ENCODE measurements at regions not wholly inside any gene's neighbourhood (a gene's known extent, or its start where the extent isn't known, plus 50 kb on each side); places are given as distances from the start of the nearest gene placed in this dataset.

DNA sequence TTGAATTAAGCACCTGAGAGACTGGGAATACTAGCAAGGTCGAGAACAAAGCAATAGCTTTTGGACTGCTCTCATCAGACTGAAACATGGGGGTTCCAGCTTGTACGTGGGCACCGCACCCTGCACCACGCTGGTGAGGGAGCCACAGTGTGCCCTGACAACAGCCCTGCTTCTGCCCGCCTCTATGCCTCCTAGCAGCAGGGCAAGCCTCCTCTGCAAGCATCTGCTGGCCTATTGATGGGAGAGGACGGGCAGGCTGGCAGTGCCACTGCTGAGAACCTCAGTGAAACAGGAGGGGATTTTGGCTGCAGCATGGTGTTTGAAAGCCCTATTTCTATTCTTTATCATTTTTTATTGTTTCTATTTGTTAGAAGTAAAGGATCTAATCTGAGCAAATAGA lies 146.1 kb upstream of the OTOS start:
- H3K27ac ChIP-seq = no peak overlapping the region
- TF ChIP-seq, protein P1, sequence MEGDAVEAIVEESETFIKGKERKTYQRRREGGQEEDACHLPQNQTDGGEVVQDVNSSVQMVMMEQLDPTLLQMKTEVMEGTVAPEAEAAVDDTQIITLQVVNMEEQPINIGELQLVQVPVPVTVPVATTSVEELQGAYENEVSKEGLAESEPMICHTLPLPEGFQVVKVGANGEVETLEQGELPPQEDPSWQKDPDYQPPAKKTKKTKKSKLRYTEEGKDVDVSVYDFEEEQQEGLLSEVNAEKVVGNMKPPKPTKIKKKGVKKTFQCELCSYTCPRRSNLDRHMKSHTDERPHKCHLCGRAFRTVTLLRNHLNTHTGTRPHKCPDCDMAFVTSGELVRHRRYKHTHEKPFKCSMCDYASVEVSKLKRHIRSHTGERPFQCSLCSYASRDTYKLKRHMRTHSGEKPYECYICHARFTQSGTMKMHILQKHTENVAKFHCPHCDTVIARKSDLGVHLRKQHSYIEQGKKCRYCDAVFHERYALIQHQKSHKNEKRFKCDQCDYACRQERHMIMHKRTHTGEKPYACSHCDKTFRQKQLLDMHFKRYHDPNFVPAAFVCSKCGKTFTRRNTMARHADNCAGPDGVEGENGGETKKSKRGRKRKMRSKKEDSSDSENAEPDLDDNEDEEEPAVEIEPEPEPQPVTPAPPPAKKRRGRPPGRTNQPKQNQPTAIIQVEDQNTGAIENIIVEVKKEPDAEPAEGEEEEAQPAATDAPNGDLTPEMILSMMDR (conservative IDR thresholded peaks at IDR 0.05) = no peak

DNA sequence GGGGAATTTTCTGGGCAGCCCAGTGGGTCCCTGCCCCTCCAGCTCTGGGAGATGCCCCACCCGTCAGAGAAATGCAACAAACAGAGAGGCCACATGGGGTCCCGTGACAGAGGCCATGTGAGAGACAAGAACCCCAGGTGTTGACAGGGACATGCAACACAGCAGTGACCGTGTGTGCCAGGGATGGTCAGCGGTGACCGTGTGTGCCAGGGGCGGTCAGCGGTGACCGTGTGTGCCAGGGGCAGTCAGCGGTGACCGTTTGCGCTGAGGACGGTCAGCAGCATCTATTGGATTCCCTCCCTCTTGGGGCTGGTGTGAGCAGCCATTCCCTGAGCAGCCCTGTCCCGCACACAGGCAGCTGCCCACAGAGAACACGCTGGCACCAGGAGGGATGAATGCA lies 146.6 kb upstream of the OTOS start:
- no peak overlapping the region for H3K27ac ChIP-seq
- TF ChIP-seq, protein P1 (conservative IDR thresholded peaks at IDR 0.05) = no peak

DNA sequence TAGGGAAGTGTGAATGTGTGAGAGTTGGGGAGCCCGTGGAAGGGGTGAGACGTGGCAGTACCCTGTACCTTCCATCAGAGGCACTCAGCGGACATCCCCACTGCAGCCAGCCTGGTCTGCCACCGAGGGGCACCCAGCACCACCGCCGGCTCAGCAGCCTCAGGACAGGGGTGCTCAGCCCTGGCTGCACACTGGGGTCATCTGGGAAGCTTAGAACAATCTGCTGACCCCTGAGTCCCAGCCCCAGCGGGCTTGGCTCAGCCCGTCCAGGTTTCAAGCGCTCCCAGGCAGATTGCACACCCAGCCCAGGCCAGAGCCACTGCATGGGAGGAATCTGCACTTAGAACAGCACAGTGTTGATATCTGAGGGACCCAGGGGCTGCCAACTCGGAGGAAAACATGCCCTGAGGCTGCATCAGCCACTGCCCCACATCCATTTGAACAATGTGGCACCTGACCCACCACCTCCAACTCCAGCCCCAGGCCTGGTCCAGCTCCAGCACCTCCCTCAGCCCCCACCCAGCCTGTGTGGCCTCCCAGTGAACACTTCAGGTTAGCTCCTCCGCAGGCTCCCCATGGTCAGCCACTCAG lies 147.1 kb upstream of the OTOS start:
- TF ChIP-seq, protein P1 (conservative IDR thresholded peaks at IDR 0.05) = no peak
- no peak overlapping the region for H3K27ac ChIP-seq

DNA sequence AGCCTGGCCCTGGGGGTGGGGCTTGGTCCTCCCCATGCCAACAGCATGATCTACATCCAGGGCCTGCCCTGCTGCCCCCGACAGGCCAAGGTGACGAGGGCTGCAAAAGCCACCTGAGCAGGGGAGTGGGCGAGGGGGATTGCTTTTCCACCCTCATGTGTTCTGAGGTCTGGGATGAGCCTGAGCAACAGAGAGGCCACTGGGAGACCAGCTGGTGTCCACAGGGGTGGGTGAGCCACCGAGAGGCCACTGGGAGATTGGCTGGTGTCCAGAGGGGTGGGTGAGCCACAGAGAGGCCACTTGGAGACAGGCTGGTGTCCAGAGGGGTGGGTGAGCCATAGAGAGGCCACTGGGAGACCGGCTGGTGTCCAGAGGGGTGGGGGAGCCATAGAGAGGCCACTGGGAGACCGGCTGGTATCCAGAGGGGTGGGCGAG lies 147.4 kb upstream of the GPC1 start:
- TF ChIP-seq, protein P1 (conservative IDR thresholded peaks at IDR 0.05) = no peak
- H3K27ac ChIP-seq = no peak overlapping the region

DNA sequence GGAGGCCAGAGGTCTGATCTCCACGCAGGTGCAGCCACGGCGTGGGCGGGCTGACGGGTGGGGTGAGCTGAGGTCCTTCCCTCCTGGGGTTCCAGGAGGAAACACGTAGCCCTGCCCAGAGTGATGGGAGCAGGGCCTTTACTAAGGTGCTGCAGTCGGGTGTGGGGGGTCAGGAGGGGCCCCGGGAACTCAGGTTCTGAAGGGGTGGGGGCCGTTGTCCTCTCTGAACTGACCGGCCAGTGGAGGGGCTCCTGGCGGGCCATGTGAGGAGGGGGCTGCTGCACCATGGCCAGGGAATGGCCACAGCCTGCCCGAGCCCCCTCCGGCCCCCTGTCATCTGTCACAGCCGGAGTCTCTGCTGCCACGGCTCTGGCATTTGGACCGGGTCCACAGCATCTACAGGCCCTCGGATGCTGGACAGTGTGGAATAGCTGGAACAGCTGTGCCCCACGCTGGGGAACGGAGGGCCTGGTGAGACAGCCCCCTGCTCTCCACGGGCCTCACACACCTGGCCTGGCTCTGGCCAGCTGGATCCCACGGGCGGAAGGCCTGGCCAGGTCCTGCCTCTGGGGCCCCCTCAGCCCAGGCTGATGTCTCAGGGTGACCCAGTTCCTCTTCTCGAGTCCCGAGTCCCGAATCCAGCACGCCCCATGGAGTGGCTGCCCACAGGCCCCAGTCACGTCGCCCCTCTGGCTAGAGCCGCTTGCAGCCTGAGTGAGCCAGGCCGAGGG lies 145.6 kb upstream of the GPC1 start:
- TF ChIP-seq, protein P1 (conservative IDR thresholded peaks at IDR 0.05) = no peak
- H3K27ac ChIP-seq = no peak overlapping the region

DNA sequence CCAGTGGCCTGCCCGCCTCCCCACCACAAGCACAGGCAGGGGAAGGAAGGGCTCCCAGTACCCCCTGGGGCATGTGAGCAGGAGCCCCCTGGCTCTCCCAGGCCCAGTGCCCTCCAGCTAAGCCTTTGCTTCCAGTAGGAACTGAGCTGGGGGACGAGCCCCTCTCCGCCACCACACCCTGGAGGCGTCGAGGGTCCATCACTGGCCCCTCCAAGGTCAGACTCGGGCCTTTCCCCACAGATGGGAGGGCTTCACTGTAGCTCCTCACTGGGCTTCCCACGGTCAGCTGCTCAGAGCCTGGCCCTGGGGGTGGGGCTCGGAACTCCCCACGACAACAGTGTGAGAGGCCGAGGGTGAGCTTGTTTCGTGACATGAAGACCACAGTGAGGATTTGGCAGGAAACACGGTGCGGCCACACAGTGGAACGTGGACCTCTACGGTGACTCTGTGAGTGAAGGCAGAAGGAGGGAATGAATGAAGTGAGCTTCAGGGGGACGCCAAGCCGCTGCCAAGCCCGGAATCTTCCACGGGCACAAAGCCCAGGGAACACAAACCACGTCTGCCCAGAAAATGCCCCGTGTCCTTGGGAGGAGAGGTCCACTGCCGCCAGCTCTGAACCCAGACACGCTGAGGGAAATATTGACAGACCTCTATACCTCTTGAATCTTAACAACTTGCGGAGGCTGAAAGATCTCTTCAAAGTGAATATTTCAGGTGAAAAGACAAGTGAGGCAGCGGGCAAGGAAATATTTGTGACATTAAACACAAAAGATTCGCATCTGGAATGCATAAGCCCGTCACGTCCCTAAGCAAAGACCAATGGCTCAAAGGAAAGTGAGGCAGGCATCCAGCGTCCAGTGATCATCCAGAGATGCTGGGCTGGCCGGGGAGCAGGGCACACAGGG lies 144.8 kb upstream of the GPC1 start:
- TF ChIP-seq, protein P1 (conservative IDR thresholded peaks at IDR 0.05) = no peak
- no peak overlapping the region for H3K27ac ChIP-seq

Data from VCaP (cell line).